ENCODE measurements at regions not wholly inside any gene's neighbourhood (a gene's known extent, or its start where the extent isn't known, plus 50 kb on each side); places are given as distances from the start of the nearest gene placed in this dataset.
"Not testable (repeated sequence)": the region's sequence is repeated elsewhere in the genome, so short reads cannot be mapped to it uniquely, and the experiment has no call there.

DNA sequence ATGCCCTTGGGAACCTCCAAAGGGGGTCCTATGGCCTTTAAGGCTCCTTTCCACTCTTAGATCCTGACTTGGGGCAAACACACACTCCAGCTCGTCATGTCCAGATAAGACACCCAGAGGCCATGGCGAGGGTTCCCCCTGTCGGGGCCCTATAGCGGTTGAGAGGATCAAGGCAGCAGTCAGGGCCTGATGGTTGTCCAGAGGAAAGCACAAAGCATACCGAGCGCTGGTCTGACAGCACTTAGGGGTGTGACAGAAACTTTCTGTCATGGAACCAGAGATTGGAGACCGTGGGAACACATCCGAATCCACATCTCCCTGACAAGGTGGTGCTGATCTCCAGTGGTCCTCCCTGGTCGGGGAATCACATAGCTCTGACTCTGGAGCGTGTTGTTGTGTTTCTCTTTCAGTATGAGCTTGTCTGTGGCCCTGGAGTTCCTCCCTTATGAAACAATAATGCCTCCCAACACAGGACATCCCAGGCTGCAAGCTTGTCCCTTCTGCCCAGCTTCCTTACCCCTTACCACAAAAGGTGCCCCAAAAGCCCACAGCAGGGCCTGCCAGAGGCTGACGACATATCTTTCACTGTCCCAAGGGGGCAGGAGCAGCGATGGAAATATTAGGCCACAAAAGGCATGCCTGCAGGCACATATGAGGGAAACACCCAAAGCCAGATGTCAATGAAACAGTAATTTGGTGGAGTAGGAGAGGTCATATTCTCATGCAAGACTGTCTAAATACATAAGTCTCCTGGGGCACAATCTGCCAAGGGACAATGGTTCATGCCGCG lies 144.2 kb downstream of the ADRA2C start:
- 82% methylated on average over 14 of the region's 14 CpGs for WGBS
- H3K27me3 ChIP-seq (replicated peaks; ENCODE audit: insufficient read depth); intact Hi-C loops (cut with DNase I); DNase-seq (ENCODE audit: low spot score); H3K4me1 ChIP-seq (replicated peaks); H3K9me3 ChIP-seq; H3K36me3 ChIP-seq; H3K4me3 ChIP-seq; H3K27ac ChIP-seq: not testable (repeated sequence)

- Histone ChIP-seq H3K4me1 (replicated peaks) (no peaks in the 10 kb centered on the region), H3K27ac (no peak overlapping the region), H3K9me3 (no peaks in the 10 kb centered on the region), H3K36me3 (no peaks in the 10 kb centered on the region), H3K27me3 (replicated peaks; ENCODE audit: insufficient read depth) (no peaks in the 10 kb centered on the region), H3K4me3 (no peak overlapping the region)
- WGBS, result 87% methylated on average over 19 of the region's 19 CpGs
- no peak for DNase-seq (ENCODE audit: low spot score)
- intact Hi-C loops (cut with DNase I), result no loop called here
- no peak for TF ChIP-seq POLR2AphosphoS5 (IDR thresholded peaks at IDR 0.05)
- no peak for TF ChIP-seq POLR2A (IDR thresholded peaks at IDR 0.05)
- TF ChIP-seq CTCF (IDR thresholded peaks at IDR 0.05), result no peak
Measured at GRCh38 chr4:3911252-3911856, 145.2 kb downstream of the ADRA2C start.

- H3K27ac ChIP-seq; DNase-seq (ENCODE audit: low spot score); H3K4me3 ChIP-seq; H3K9me3 ChIP-seq; H3K27me3 ChIP-seq (replicated peaks; ENCODE audit: insufficient read depth); H3K4me1 ChIP-seq (replicated peaks); intact Hi-C loops (cut with DNase I); H3K36me3 ChIP-seq: not testable (repeated sequence)
- peak; percentile 15 for TF ChIP-seq POLR2AphosphoS5 (IDR thresholded peaks at IDR 0.05)
- 82% methylated on average over 4 of the region's 4 CpGs for WGBS
Measured at GRCh38 chr4:3914511-3914910, 148.3 kb downstream of the ADRA2C start.

DNA sequence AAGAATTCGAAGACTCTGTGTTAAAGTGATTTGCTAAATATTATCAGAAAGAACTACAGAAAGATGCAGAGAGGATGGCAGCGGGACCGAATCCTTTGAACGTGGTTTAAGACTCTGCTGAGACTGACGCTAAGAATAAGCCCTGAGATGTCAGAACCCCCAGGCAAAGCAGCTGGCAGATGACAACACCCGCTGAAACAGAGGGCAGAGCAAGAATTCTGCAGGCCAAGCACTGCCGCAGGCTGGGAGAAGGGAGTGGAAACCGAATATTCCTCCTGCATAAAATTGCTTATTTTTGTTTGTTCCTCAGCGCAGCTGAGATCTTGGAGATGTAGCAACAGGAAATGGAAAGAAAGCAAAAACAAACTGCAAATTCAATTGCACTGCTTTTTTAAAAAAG lies 153.3 kb downstream of the ADRA2C start:
- intact Hi-C loops (cut with DNase I); DNase-seq (ENCODE audit: low spot score); H3K27ac ChIP-seq; H3K27me3 ChIP-seq (replicated peaks; ENCODE audit: insufficient read depth); H3K4me3 ChIP-seq; H3K9me3 ChIP-seq; H3K36me3 ChIP-seq; H3K4me1 ChIP-seq (replicated peaks): not testable (repeated sequence)
- WGBS, result 27% methylated on average over 9 of the region's 9 CpGs

GRCh38 chr4:3921902-3922301 lies 155.7 kb downstream of the ADRA2C start:
- H3K27ac ChIP-seq; H3K27me3 ChIP-seq (replicated peaks; ENCODE audit: insufficient read depth); DNase-seq (ENCODE audit: low spot score): not testable (repeated sequence)

DNA sequence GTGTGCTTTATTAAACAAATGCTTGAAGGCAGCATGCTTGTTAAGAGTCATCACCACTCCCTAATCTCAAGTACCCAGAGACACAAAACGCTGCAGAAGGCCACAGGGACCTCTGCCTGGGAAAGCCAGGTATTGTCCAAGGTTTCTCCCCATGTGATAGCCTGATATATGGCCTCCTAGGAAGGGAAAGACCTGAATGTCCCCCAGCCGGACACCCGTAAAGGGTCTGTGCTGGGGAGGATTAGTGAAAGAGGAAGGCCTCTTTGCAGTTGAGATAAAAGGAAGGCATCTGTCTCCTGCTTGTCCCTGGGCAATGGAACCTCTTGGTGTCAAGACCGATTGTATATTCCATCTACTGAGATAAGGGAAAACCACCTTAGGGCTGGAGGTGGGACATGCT lies 159.7 kb downstream of the ADRA2C start:
- H3K27ac ChIP-seq; H3K4me3 ChIP-seq; H3K9me3 ChIP-seq; H3K4me1 ChIP-seq (replicated peaks); DNase-seq (ENCODE audit: low spot score); intact Hi-C loops (cut with DNase I); H3K36me3 ChIP-seq; H3K27me3 ChIP-seq (replicated peaks; ENCODE audit: insufficient read depth): not testable (repeated sequence)
- WGBS, result 58% methylated on average over 4 of the region's 4 CpGs

More at GRCh38 chr4:3921902-3922301, 155.7 kb downstream of the ADRA2C start:
- H3K9me3 ChIP-seq; H3K4me1 ChIP-seq (replicated peaks); H3K36me3 ChIP-seq; H3K4me3 ChIP-seq; intact Hi-C loops (cut with DNase I): not testable (repeated sequence)
- WGBS, result 76% methylated on average over 3 of the region's 3 CpGs

- intact Hi-C loops (cut with DNase I); H3K27ac ChIP-seq; H3K36me3 ChIP-seq; DNase-seq (ENCODE audit: low spot score); H3K4me3 ChIP-seq; H3K4me1 ChIP-seq (replicated peaks); H3K9me3 ChIP-seq; H3K27me3 ChIP-seq (replicated peaks; ENCODE audit: insufficient read depth): not testable (repeated sequence)
- WGBS, result 56% methylated on average over 10 of the region's 10 CpGs
Measured at GRCh38 chr4:3926271-3926670, 160.1 kb downstream of the ADRA2C start.

DNA sequence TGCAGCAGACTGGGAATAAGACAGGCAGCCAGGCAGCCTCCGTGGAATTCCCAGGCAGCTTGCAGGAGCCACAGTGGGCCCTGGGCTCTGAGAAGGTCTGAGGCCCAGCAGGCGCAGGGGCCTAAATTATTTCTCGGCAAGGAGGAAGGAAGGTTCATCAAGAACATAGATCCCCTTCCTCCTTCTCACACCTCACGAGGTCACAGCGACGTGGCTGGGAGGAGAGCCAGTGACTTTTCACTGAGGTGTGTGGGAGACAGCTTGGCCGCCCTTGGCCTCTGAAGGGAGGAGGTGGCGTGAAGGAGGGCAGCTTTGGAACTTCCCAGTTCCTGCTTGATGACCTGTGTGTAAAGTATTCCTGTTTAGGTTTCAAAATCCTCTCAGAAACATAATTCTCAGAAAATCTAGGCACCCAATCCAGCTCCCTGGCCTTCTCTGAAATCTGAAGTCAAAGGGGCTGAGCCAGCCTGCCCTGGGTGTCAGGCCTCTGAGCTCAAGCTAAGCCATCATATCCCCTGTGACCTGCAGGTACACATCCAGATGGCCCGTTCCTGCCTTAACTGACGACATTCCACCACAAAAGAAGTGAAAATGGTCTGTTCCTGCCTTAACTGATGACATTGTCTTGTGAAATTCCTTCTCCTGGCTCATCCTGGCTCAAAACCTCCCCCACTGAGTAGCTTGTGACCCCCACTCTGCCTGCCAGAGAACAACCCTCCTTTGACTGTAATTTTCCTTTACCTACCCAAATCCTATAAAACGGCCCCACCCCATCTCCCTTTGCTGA lies 161.0 kb downstream of the ADRA2C start:
- intact Hi-C loops (cut with DNase I); H3K27me3 ChIP-seq (replicated peaks; ENCODE audit: insufficient read depth); H3K9me3 ChIP-seq; DNase-seq (ENCODE audit: low spot score); H3K4me3 ChIP-seq; H3K4me1 ChIP-seq (replicated peaks); H3K27ac ChIP-seq; H3K36me3 ChIP-seq: not testable (repeated sequence)
- 65% methylated on average over 11 of the region's 11 CpGs for WGBS

- 78% methylated on average over 8 of the region's 8 CpGs for WGBS
- DNase-seq (ENCODE audit: low spot score); H3K4me3 ChIP-seq; H3K27ac ChIP-seq; H3K27me3 ChIP-seq (replicated peaks; ENCODE audit: insufficient read depth); H3K9me3 ChIP-seq; H3K4me1 ChIP-seq (replicated peaks); intact Hi-C loops (cut with DNase I); H3K36me3 ChIP-seq: not testable (repeated sequence)
Measured at GRCh38 chr4:3929431-3929830, 163.2 kb downstream of the ADRA2C start.

- H3K27me3 ChIP-seq (replicated peaks; ENCODE audit: insufficient read depth); H3K4me1 ChIP-seq (replicated peaks); H3K36me3 ChIP-seq; DNase-seq (ENCODE audit: low spot score); H3K27ac ChIP-seq; H3K9me3 ChIP-seq; H3K4me3 ChIP-seq; intact Hi-C loops (cut with DNase I): not testable (repeated sequence)
- WGBS, result 49% methylated on average over 8 of the region's 8 CpGs
Measured at GRCh38 chr4:3932734-3933133, 166.5 kb downstream of the ADRA2C start.

DNA sequence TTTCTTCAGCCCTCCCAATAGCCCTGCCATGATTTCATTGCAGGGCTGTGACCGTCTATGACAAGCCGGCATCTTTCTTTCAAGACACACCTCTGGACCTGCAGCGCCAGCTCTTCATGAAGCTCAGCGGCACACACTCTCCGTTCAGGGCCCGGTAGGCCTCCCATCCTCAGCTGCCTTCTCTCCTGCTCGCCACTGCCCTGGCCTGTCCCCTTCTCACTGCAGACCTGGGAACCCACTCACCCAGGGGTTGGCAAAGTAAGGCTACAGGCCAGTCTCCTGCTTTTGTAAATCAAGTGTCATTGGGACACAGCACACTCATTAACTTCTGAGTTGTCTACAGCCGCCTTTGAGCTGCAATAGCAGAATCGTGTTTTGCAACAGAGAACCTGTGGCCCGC lies 169.2 kb downstream of the ADRA2C start:
- DNase-seq (ENCODE audit: low spot score); H3K9me3 ChIP-seq; H3K27ac ChIP-seq; H3K36me3 ChIP-seq; H3K4me3 ChIP-seq; intact Hi-C loops (cut with DNase I); H3K4me1 ChIP-seq (replicated peaks); H3K27me3 ChIP-seq (replicated peaks; ENCODE audit: insufficient read depth): not testable (repeated sequence)
- 89% methylated on average over 10 of the region's 10 CpGs for WGBS

Measured in prostate gland (tissue), 2 donors.